ENCODE measurements at regions not wholly inside any gene's neighbourhood (a gene's known extent, or its start where the extent isn't known, plus 50 kb on each side); places are given as distances from the start of the nearest gene placed in this dataset.

DNA sequence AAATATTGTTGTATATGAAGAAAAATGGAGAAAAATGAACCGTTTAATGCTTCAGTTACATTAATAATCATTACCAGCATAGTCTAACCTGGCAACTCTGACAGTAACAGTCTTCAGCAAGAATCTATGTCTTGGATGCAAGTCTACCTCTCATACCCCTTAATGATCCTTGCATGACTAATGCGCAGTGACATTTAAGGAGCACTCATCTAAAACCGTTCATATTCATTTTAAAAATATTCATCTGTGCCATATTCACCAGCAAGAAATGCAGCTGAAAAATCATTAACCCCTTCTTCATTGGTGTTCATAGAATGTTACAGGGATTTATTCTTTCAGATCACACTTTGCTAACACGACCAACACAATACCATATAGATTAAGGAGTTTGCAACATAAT lies 227.2 kb upstream of the ASCC3 start:
- no peak for DNase-seq
- Histone ChIP-seq H3K4me1 (no peaks in the 10 kb centered on the region), H3K27me3 (no peaks in the 10 kb centered on the region), H3K27ac (no peak overlapping the region), H3K4me3 (no peak overlapping the region), H3K9me3 (no peaks in the 10 kb centered on the region), H3K36me3 (ENCODE audit: low read depth, missing control alignments) (no peaks in the 10 kb centered on the region)
- intact Hi-C loops (cut with DNase I; ENCODE audit: low total_unique reads) = no loop called here
- WGBS, 2 donors = 70 to 81% methylated on average over 4 of the region's 4 CpGs
- no peak for TF ChIP-seq POLR2A (IDR thresholded peaks at IDR 0.05)
- TF ChIP-seq, protein P1, sequence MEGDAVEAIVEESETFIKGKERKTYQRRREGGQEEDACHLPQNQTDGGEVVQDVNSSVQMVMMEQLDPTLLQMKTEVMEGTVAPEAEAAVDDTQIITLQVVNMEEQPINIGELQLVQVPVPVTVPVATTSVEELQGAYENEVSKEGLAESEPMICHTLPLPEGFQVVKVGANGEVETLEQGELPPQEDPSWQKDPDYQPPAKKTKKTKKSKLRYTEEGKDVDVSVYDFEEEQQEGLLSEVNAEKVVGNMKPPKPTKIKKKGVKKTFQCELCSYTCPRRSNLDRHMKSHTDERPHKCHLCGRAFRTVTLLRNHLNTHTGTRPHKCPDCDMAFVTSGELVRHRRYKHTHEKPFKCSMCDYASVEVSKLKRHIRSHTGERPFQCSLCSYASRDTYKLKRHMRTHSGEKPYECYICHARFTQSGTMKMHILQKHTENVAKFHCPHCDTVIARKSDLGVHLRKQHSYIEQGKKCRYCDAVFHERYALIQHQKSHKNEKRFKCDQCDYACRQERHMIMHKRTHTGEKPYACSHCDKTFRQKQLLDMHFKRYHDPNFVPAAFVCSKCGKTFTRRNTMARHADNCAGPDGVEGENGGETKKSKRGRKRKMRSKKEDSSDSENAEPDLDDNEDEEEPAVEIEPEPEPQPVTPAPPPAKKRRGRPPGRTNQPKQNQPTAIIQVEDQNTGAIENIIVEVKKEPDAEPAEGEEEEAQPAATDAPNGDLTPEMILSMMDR (IDR thresholded peaks at IDR 0.05) = no peak

DNA sequence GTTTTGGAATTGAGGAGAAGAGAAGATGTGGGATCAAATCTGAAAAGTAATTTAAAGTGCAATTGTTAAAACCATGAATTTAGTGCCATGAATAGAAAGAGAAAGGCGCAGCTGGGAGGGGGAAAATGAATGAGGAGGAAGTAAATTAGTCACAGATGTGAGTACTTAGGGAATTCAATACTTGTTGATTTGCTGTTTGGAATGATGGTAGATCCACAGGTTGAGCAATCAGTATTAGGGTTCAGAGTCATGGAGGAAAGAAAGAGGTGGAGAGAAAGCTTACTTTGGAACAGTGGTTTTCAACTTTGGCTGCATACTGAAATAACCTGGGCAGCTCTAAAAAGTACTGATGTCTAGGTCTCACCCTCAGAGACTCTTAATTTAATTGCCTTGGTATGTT lies 229.7 kb upstream of the ASCC3 start:
- 83 to 86% methylated on average over 1 of the region's 1 CpG for WGBS, 2 donors
- TF ChIP-seq, protein P1 (IDR thresholded peaks at IDR 0.05) = no peak
- no peak for TF ChIP-seq POLR2A (IDR thresholded peaks at IDR 0.05)
- DNase-seq = no peak
- Histone ChIP-seq H3K27me3 (no peaks in the 10 kb centered on the region), H3K27ac (no peak overlapping the region), H3K36me3 (ENCODE audit: low read depth, missing control alignments) (no peaks in the 10 kb centered on the region), H3K9me3 (no peaks in the 10 kb centered on the region), H3K4me1 (no peaks in the 10 kb centered on the region), H3K4me3 (no peak overlapping the region)
- intact Hi-C loops (cut with DNase I; ENCODE audit: low total_unique reads) = no loop called here

DNA sequence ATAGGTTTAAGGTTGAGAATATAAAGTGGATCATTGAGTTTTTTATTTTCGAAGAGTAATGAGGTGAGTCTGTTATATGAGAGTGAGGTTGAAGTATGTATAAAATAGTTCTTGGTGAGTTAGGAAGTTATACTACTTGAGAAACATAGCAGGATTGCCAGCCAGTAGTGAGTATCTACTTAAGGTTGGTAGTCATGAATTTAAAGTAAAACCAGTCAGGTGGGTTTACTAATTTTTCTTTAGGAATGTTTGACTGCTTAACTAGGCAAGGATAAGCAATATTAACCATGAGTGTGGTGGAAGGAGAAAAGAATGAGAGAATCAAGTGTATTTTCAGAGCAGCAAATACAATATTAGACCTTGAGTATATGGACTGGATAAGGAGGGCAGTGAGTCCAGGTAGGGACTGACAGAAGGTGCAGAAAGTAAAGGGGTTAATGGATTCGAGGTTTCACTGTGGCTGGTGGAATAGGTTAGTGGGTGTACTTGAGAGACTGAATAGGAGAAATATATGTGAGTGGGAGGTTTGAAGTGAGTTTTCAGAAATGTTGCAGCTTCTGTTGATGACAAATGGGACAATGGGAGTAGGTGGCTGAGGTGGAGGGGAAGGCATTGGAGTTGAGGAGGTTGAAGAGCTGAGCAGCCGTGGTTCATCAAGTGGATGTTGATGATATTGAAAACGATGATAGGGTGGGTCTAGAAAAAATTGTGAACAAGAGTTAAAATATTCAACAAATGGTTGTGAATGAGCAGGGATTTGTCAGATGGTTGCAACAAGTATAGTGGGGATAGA lies 232.5 kb upstream of the ASCC3 start:
- H3K27ac ChIP-seq = no peak overlapping the region
- no peaks in the 10 kb centered on the region for H3K4me1 ChIP-seq
- DNase-seq = no peak
- no peak overlapping the region for H3K4me3 ChIP-seq
- 76 to 87% methylated on average over 4 of the region's 4 CpGs for WGBS, 2 donors
- TF ChIP-seq, protein P1 (IDR thresholded peaks at IDR 0.05) = no peak
- TF ChIP-seq POLR2A (IDR thresholded peaks at IDR 0.05) = no peak
- H3K36me3 ChIP-seq (ENCODE audit: low read depth, missing control alignments) = no peaks in the 10 kb centered on the region
- H3K9me3 ChIP-seq = no peaks in the 10 kb centered on the region
- intact Hi-C loops (cut with DNase I; ENCODE audit: low total_unique reads) = no loop called here
- no peaks in the 10 kb centered on the region for H3K27me3 ChIP-seq

DNA sequence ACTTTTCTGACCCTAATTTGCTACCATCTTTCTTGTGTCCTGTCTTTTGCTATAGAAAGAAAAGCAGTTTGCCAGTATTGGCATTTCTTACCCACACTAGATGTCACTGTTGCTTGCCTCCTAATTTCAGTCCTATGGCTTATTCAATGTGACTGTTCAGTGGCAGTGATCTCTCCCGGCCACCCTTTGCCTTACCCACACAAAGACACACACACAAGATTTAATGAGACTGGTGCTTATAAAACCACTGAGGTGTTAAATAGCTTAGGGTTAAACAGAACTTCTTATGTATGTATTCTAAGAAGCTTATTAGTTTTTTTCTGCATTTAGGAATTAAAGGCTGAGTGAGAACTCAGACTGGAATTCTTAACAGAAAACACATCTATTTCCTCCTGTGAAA lies 233.6 kb upstream of the ASCC3 start:
- 36 to 41% methylated on average over 1 of the region's 1 CpG for WGBS, 2 donors
- H3K27ac ChIP-seq = no peak overlapping the region
- H3K4me3 ChIP-seq = no peak overlapping the region
- peak; percentile 43 for DNase-seq
- no peaks in the 10 kb centered on the region for H3K9me3 ChIP-seq
- no peaks in the 10 kb centered on the region for H3K4me1 ChIP-seq
- no peak for TF ChIP-seq POLR2A (IDR thresholded peaks at IDR 0.05)
- TF ChIP-seq, protein P1 (IDR thresholded peaks at IDR 0.05) = peak in 2 of 3 experiments; percentile 27 to 31
- no peaks in the 10 kb centered on the region for H3K27me3 ChIP-seq
- intact Hi-C loops (cut with DNase I; ENCODE audit: low total_unique reads) = no loop called here
- no peaks in the 10 kb centered on the region for H3K36me3 ChIP-seq (ENCODE audit: low read depth, missing control alignments)

DNA sequence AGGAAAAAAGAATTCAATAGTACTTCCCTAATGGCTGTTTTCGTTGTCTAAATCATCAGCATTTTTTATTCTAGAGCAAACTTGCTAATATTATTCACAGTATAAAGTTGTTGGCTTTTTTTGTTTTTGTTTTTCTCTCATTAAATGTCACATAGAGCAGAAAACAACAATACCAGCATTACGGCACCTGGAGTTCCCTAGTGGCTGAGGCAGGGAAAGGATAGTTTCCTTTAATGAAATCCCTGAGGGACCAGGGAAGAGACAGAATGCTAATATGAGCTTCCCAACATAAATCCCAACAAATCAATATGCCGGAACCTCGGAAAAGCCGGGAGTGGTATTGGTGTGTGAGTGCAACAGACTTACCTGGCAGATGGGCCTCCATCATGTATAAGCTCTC lies 235.2 kb upstream of the ASCC3 start:
- Histone ChIP-seq H3K9me3 (no peaks in the 10 kb centered on the region), H3K27ac (no peak overlapping the region), H3K4me1 (no peaks in the 10 kb centered on the region), H3K4me3 (no peak overlapping the region), H3K36me3 (ENCODE audit: low read depth, missing control alignments) (no peaks in the 10 kb centered on the region), H3K27me3 (no peaks in the 10 kb centered on the region)
- intact Hi-C loops (cut with DNase I; ENCODE audit: low total_unique reads) = no loop called here
- no peak for DNase-seq
- WGBS, 2 donors = 82 to 84% methylated on average over 5 of the region's 5 CpGs
- TF ChIP-seq, protein P1 (IDR thresholded peaks at IDR 0.05) = no peak
- no peak for TF ChIP-seq POLR2A (IDR thresholded peaks at IDR 0.05)
